Naive thymus-derived CD8-positive, alpha-beta T cell (primary cell): ENCODE measurements at regions not wholly inside any gene's neighbourhood (a gene's known extent, or its start where the extent isn't known, plus 50 kb on each side); places are given as distances from the start of the nearest gene placed in this dataset.

Source experiments
- ATAC-seq, 2 donors: fragments of 150-1000 bp; cut with Tn5 transposase in 1 of 2; sonication (Bioruptor Pico), chemical (Tn5 transposase) in 1 of 2; 1 replicate in 1 of 2; 2 replicates in 1 of 2; pipeline ENCODE4 v1.10.0; 2021; ENCODE audit warnings: mild to moderate bottlenecking in 2 of 2, moderate library complexity in 2 of 2
- POLR2A ChIA-PET: fragments of 350-600 bp; sonication (Branson Sonifier 250); formaldehyde crosslinking; loops from one replicate; lab custom pipeline; 2021; ENCODE audit warnings: antibody characterized with exemption; lab: Charles Lee
- DNase-seq, 10 donors: peaks; one replicate each; pipeline versions ENCODE4 v3.0.0 to v3.0.0-alpha.2; 2020 to 2022
- H3K27ac Mint-ChIP-seq, 10 donors: one replicate each; pipeline ENCODE4 v1.8.0; 2020 to 2022; ENCODE audit warnings: mild to moderate bottlenecking in 10 of 10, mixed read lengths in 10 of 10, moderate library complexity in 4 of 10, inconsistent platforms in 1 of 10
- H3K27me3 Mint-ChIP-seq, 5 donors: one replicate each; pipeline ENCODE4 v1.8.0; 2021 to 2022; ENCODE audit warnings: mixed read lengths in 5 of 5
- H3K36me3 Mint-ChIP-seq, 3 donors: one replicate each; pipeline ENCODE4 v1.8.0; 2020 to 2022; ENCODE audit warnings: mixed read lengths in 3 of 3, mild to moderate bottlenecking in 2 of 3, inconsistent platforms in 1 of 3
- H3K4me1 Mint-ChIP-seq, 4 donors: one replicate each; pipeline ENCODE4 v1.8.0; 2021 to 2022; ENCODE audit warnings: mixed read lengths in 4 of 4
- H3K4me3 Mint-ChIP-seq, 10 donors: one replicate each; pipeline ENCODE4 v1.8.0; 2020 to 2022; ENCODE audit warnings: mild to moderate bottlenecking in 10 of 10, mixed read lengths in 10 of 10, moderate library complexity in 6 of 10, inconsistent platforms in 1 of 10
- H3K9me3 Mint-ChIP-seq, 9 donors: one replicate each; pipeline ENCODE4 v1.8.0; 2020 to 2022; ENCODE audit warnings: mixed read lengths in 9 of 9, mild to moderate bottlenecking in 3 of 9, inconsistent platforms in 1 of 9, moderate library complexity in 1 of 9

GRCh38 chr17:63249256-63250004, 196.7 kb downstream of the CYB561 start:
- Mint-ChIP-seq H3K36me3 (peaks cover 5 to 9% (median 6%) of the 10 kb centered on the region in 3 donors), H3K27me3 (no peaks in the 10 kb centered on the region), H3K27ac (peak overlapping the region in 1 of 10 donors; percentile 47), H3K9me3 (peaks cover 0 to 9% (median 0%) of the 10 kb centered on the region in 9 donors), H3K4me3 (no peak overlapping the region), H3K4me1 (peaks cover 0 to 2% (median 0%) of the 10 kb centered on the region in 4 donors)
- DNase-seq: no peak
- ATAC-seq: no peak
- POLR2A ChIA-PET: no interaction called here

GRCh38 chr17:63250830-63251229, 195.3 kb downstream of the CYB561 start:
- Mint-ChIP-seq H3K4me3 (no peak overlapping the region), H3K36me3 (peaks cover 0 to 8% (median 3%) of the 10 kb centered on the region in 3 donors), H3K4me1 (peaks cover 0 to 3% (median 0%) of the 10 kb centered on the region in 4 donors), H3K27me3 (peaks cover 0 to 1% (median 0%) of the 10 kb centered on the region in 5 donors), H3K9me3 (peaks cover 0 to 13% (median 4%) of the 10 kb centered on the region in 9 donors), H3K27ac (no peak overlapping the region)
- no peak for ATAC-seq
- no peak for DNase-seq
- POLR2A ChIA-PET: no interaction called here

- no peak overlapping the region for H3K27ac Mint-ChIP-seq
- no peak for ATAC-seq
Measured at GRCh38 chr17:63258785-63259184, 187.3 kb downstream of the CYB561 start.

GRCh38 chr17:63262751-63263476, 183.2 kb downstream of the CYB561 start:
- POLR2A ChIA-PET: no interaction called here
- Mint-ChIP-seq H3K4me1 (peaks cover 0 to 3% (median 0%) of the 10 kb centered on the region in 4 donors), H3K9me3 (no peaks in the 10 kb centered on the region), H3K36me3 (peaks cover 0 to 7% (median 3%) of the 10 kb centered on the region in 3 donors), H3K4me3 (no peak overlapping the region), H3K27me3 (no peaks in the 10 kb centered on the region), H3K27ac (no peak overlapping the region)
- ATAC-seq (no peak), DNase-seq (no peak)

More at GRCh38 chr17:63258785-63259184, 187.3 kb downstream of the CYB561 start:
- POLR2A ChIA-PET: no interaction called here
- peaks cover 8 to 20% (median 14%) of the 10 kb centered on the region in 3 donors for H3K36me3 Mint-ChIP-seq
- no peak overlapping the region for H3K4me3 Mint-ChIP-seq
- peaks cover 0 to 1% (median 0%) of the 10 kb centered on the region in 5 donors for H3K27me3 Mint-ChIP-seq
- H3K4me1 Mint-ChIP-seq: peaks cover 0 to 4% (median 0%) of the 10 kb centered on the region in 4 donors
- no peak for DNase-seq
- peaks cover 0 to 22% (median 5%) of the 10 kb centered on the region in 9 donors for H3K9me3 Mint-ChIP-seq

GRCh38 chr17:63265526-63265925, 180.6 kb downstream of the CYB561 start:
- H3K9me3 Mint-ChIP-seq: no peaks in the 10 kb centered on the region
- DNase-seq (no peak), ATAC-seq (no peak)
- POLR2A ChIA-PET: no interaction called here
- H3K27me3 Mint-ChIP-seq: no peaks in the 10 kb centered on the region
- no peak overlapping the region for H3K4me3 Mint-ChIP-seq
- H3K4me1 Mint-ChIP-seq: no peaks in the 10 kb centered on the region
- peaks cover 6 to 16% (median 11%) of the 10 kb centered on the region in 3 donors for H3K36me3 Mint-ChIP-seq
- no peak overlapping the region for H3K27ac Mint-ChIP-seq

- Mint-ChIP-seq H3K27ac (no peak overlapping the region), H3K4me1 (no peaks in the 10 kb centered on the region)
- POLR2A ChIA-PET: no interaction called here
Measured at GRCh38 chr17:63267846-63268245, 178.3 kb downstream of the CYB561 start.

GRCh38 chr17:63268827-63269226, 177.3 kb downstream of the CYB561 start:
- H3K27ac Mint-ChIP-seq: no peak overlapping the region
- no peak overlapping the region for H3K4me3 Mint-ChIP-seq
- DNase-seq (no peak), ATAC-seq (no peak)
- POLR2A ChIA-PET: no interaction called here
- H3K36me3 Mint-ChIP-seq: peaks cover 6 to 26% (median 25%) of the 10 kb centered on the region in 3 donors
- no peaks in the 10 kb centered on the region for H3K4me1 Mint-ChIP-seq
- H3K9me3 Mint-ChIP-seq: no peaks in the 10 kb centered on the region
- H3K27me3 Mint-ChIP-seq: no peaks in the 10 kb centered on the region

More at GRCh38 chr17:63267846-63268245, 178.3 kb downstream of the CYB561 start:
- Mint-ChIP-seq H3K9me3 (no peaks in the 10 kb centered on the region), H3K4me3 (no peak overlapping the region), H3K27me3 (no peaks in the 10 kb centered on the region), H3K36me3 (peaks cover 6 to 26% (median 25%) of the 10 kb centered on the region in 3 donors)
- DNase-seq (no peak), ATAC-seq (no peak)

- Mint-ChIP-seq H3K36me3 (peaks cover 6 to 28% (median 27%) of the 10 kb centered on the region in 3 donors), H3K27me3 (no peaks in the 10 kb centered on the region), H3K4me3 (no peak overlapping the region), H3K27ac (no peak overlapping the region), H3K4me1 (peaks cover 0 to 2% (median 0%) of the 10 kb centered on the region in 4 donors), H3K9me3 (no peaks in the 10 kb centered on the region)
- POLR2A ChIA-PET: no interaction called here
- ATAC-seq (no peak), DNase-seq (no peak)
Measured at GRCh38 chr17:63270610-63271009, 175.5 kb downstream of the CYB561 start.

GRCh38 chr17:63274146-63274545, 172.0 kb downstream of the CYB561 start:
- DNase-seq (no peak), ATAC-seq (no peak)
- Mint-ChIP-seq H3K27ac (no peak overlapping the region), H3K4me1 (peaks cover 0 to 9% (median 2%) of the 10 kb centered on the region in 4 donors), H3K36me3 (peaks cover 0 to 33% (median 21%) of the 10 kb centered on the region in 3 donors), H3K27me3 (no peaks in the 10 kb centered on the region), H3K4me3 (no peak overlapping the region), H3K9me3 (no peaks in the 10 kb centered on the region)
- POLR2A ChIA-PET: no interaction called here

GRCh38 chr17:63275318-63275970, 170.7 kb downstream of the CYB561 start:
- no peaks in the 10 kb centered on the region for H3K27me3 Mint-ChIP-seq
- ATAC-seq (no peak), DNase-seq (no peak)
- no peak overlapping the region for H3K27ac Mint-ChIP-seq
- H3K4me3 Mint-ChIP-seq: no peak overlapping the region
- peaks cover 0 to 15% (median 2%) of the 10 kb centered on the region in 4 donors for H3K4me1 Mint-ChIP-seq
- POLR2A ChIA-PET: no interaction called here
- H3K36me3 Mint-ChIP-seq: peaks cover 0 to 33% (median 19%) of the 10 kb centered on the region in 3 donors
- no peaks in the 10 kb centered on the region for H3K9me3 Mint-ChIP-seq

GRCh38 chr17:63275971-63276745, 169.9 kb downstream of the CYB561 start:
- ATAC-seq (no peak), DNase-seq (no peak)
- Mint-ChIP-seq H3K36me3 (peaks cover 1 to 30% (median 16%) of the 10 kb centered on the region in 3 donors), H3K27ac (no peak overlapping the region), H3K4me1 (peaks cover 0 to 15% (median 2%) of the 10 kb centered on the region in 4 donors), H3K4me3 (no peak overlapping the region), H3K9me3 (no peaks in the 10 kb centered on the region), H3K27me3 (no peaks in the 10 kb centered on the region)
- POLR2A ChIA-PET: interaction anchor here (0.7 kb wide), 1 partner anchor 93 kb away, joined by 4 read pairs; no protein-coding TSS in a partner anchor

- Mint-ChIP-seq H3K9me3 (peaks cover 0 to 6% (median 3%) of the 10 kb centered on the region in 9 donors), H3K27ac (no peak overlapping the region), H3K4me3 (no peak overlapping the region), H3K36me3 (peaks cover 8 to 34% (median 11%) of the 10 kb centered on the region in 3 donors), H3K27me3 (no peaks in the 10 kb centered on the region), H3K4me1 (peaks cover 0 to 15% (median 2%) of the 10 kb centered on the region in 4 donors)
- ATAC-seq: no peak
- no peak for DNase-seq
- POLR2A ChIA-PET: interaction anchor here (0.7 kb wide), 1 partner anchor 94 kb away, joined by 4 read pairs; no protein-coding TSS in a partner anchor
Measured at GRCh38 chr17:63276821-63277220, 169.3 kb downstream of the CYB561 start.
